Naive B cell (primary cell): ENCODE measurements at regions not wholly inside any gene's neighbourhood (a gene's known extent, or its start where the extent isn't known, plus 50 kb on each side); places are given as distances from the start of the nearest gene placed in this dataset.

ENCODE experiments used
- ATAC-seq, 2 donors: fragments of 150-1000 bp; cut with Tn5 transposase; 2 replicates each; pipeline ENCODE4 v1.10.0; 2021; ENCODE audit warnings: low read depth in 2 of 2, mild to moderate bottlenecking in 2 of 2, moderate library complexity in 2 of 2
- DNase-seq: peaks from one replicate; pipeline ENCODE4 v3.0.0; 2022
- H3K27ac Mint-ChIP-seq, 6 donors: one replicate each; pipeline ENCODE4 v1.8.0; 2020 to 2022; ENCODE audit warnings: mild to moderate bottlenecking in 6 of 6, mixed read lengths in 6 of 6, moderate library complexity in 5 of 6, inconsistent platforms in 2 of 6
- H3K27me3 Mint-ChIP-seq, 3 donors: one replicate each; pipeline ENCODE4 v1.8.0; 2021 to 2022; ENCODE audit warnings: mixed read lengths in 3 of 3, mild to moderate bottlenecking in 1 of 3
- H3K36me3 Mint-ChIP-seq, 2 donors: one replicate each; pipeline ENCODE4 v1.8.0; 2020 to 2022; ENCODE audit warnings: mixed read lengths in 2 of 2, inconsistent platforms in 1 of 2, mild to moderate bottlenecking in 1 of 2
- H3K4me1 Mint-ChIP-seq, 3 donors: one replicate each; pipeline ENCODE4 v1.8.0; 2020 to 2022; ENCODE audit warnings: mixed read lengths in 3 of 3, inconsistent platforms in 1 of 3, mild to moderate bottlenecking in 1 of 3, moderate library complexity in 1 of 3
- H3K4me3 Mint-ChIP-seq, 8 donors: one replicate each; pipeline ENCODE4 v1.8.0; 2020 to 2022; ENCODE audit warnings: mild to moderate bottlenecking in 8 of 8, mixed read lengths in 8 of 8, moderate library complexity in 8 of 8, inconsistent platforms in 2 of 8
- H3K9me3 Mint-ChIP-seq, 7 donors: one replicate each; pipeline ENCODE4 v1.8.0; 2020 to 2022; ENCODE audit warnings: mixed read lengths in 7 of 7, mild to moderate bottlenecking in 5 of 7, inconsistent platforms in 2 of 7, moderate library complexity in 1 of 7

GRCh38 chr16:74232806-74233465 lies 63.7 kb upstream of the PSMD7 start:
- H3K4me3 Mint-ChIP-seq = no peak overlapping the region
- DNase-seq = no peak
- ATAC-seq = no peak
- H3K36me3 Mint-ChIP-seq = no peaks in the 10 kb centered on the region
- no peaks in the 10 kb centered on the region for H3K4me1 Mint-ChIP-seq
- H3K27ac Mint-ChIP-seq = no peak overlapping the region
- peaks cover 10 to 23% (median 12%) of the 10 kb centered on the region in 3 donors for H3K27me3 Mint-ChIP-seq
- no peaks in the 10 kb centered on the region for H3K9me3 Mint-ChIP-seq

- Mint-ChIP-seq H3K4me1 (no peaks in the 10 kb centered on the region), H3K27me3 (peaks cover 7 to 21% (median 13%) of the 10 kb centered on the region in 3 donors), H3K9me3 (no peaks in the 10 kb centered on the region), H3K27ac (no peak overlapping the region), H3K4me3 (no peak overlapping the region), H3K36me3 (no peaks in the 10 kb centered on the region)
- ATAC-seq = no peak
- DNase-seq = no peak
Measured at GRCh38 chr16:74230126-74230525, 66.5 kb upstream of the PSMD7 start.

- no peak overlapping the region for H3K27ac Mint-ChIP-seq
- H3K4me3 Mint-ChIP-seq = no peak overlapping the region
- H3K27me3 Mint-ChIP-seq = peaks cover 7 to 26% (median 13%) of the 10 kb centered on the region in 3 donors
- no peaks in the 10 kb centered on the region for H3K36me3 Mint-ChIP-seq
- ATAC-seq (no peak), DNase-seq (no peak)
- no peaks in the 10 kb centered on the region for H3K4me1 Mint-ChIP-seq
- H3K9me3 Mint-ChIP-seq = no peaks in the 10 kb centered on the region
Measured at GRCh38 chr16:74226338-74226954, 70.2 kb upstream of the PSMD7 start.

GRCh38 chr16:74224828-74225612 lies 71.6 kb upstream of the PSMD7 start:
- no peak for ATAC-seq
- no peak for DNase-seq
- Mint-ChIP-seq H3K4me1 (no peaks in the 10 kb centered on the region), H3K36me3 (no peaks in the 10 kb centered on the region), H3K9me3 (no peaks in the 10 kb centered on the region), H3K4me3 (no peak overlapping the region), H3K27ac (no peak overlapping the region), H3K27me3 (peaks cover 8 to 35% (median 20%) of the 10 kb centered on the region in 3 donors)

GRCh38 chr16:74221828-74222227 lies 74.8 kb upstream of the PSMD7 start:
- Mint-ChIP-seq H3K27ac (no peak overlapping the region), H3K27me3 (peaks cover 16 to 31% (median 18%) of the 10 kb centered on the region in 3 donors)
- ATAC-seq = no peak

GRCh38 chr16:74219706-74220105 lies 76.9 kb upstream of the PSMD7 start:
- H3K27ac Mint-ChIP-seq = no peak overlapping the region
- H3K36me3 Mint-ChIP-seq = no peaks in the 10 kb centered on the region
- H3K27me3 Mint-ChIP-seq = peaks cover 13 to 25% (median 17%) of the 10 kb centered on the region in 3 donors
- no peak overlapping the region for H3K4me3 Mint-ChIP-seq
- ATAC-seq = no peak
- H3K4me1 Mint-ChIP-seq = no peaks in the 10 kb centered on the region
- no peaks in the 10 kb centered on the region for H3K9me3 Mint-ChIP-seq
- DNase-seq = no peak

More at GRCh38 chr16:74221828-74222227, 74.8 kb upstream of the PSMD7 start:
- H3K4me3 Mint-ChIP-seq = no peak overlapping the region
- H3K36me3 Mint-ChIP-seq = no peaks in the 10 kb centered on the region
- DNase-seq = no peak
- no peaks in the 10 kb centered on the region for H3K4me1 Mint-ChIP-seq
- no peaks in the 10 kb centered on the region for H3K9me3 Mint-ChIP-seq

- Mint-ChIP-seq H3K4me3 (no peak overlapping the region), H3K36me3 (no peaks in the 10 kb centered on the region), H3K27ac (no peak overlapping the region), H3K9me3 (no peaks in the 10 kb centered on the region), H3K4me1 (no peaks in the 10 kb centered on the region), H3K27me3 (peaks cover 13 to 26% (median 16%) of the 10 kb centered on the region in 3 donors)
- DNase-seq (no peak), ATAC-seq (no peak)
Measured at GRCh38 chr16:74218871-74219270, 77.7 kb upstream of the PSMD7 start.

- H3K9me3 Mint-ChIP-seq = no peaks in the 10 kb centered on the region
- peaks cover 0 to 3% of the 10 kb centered on the region in 2 donors for H3K36me3 Mint-ChIP-seq
- no peaks in the 10 kb centered on the region for H3K4me1 Mint-ChIP-seq
- no peak for ATAC-seq
- H3K27ac Mint-ChIP-seq = no peak overlapping the region
- H3K27me3 Mint-ChIP-seq = peaks cover 25 to 34% (median 26%) of the 10 kb centered on the region in 3 donors
- no peak overlapping the region for H3K4me3 Mint-ChIP-seq
- DNase-seq = no peak
Measured at GRCh38 chr16:74216319-74216718, 80.3 kb upstream of the PSMD7 start.

- peaks cover 19 to 29% (median 25%) of the 10 kb centered on the region in 3 donors for H3K27me3 Mint-ChIP-seq
Measured at GRCh38 chr16:74215249-74215648, 81.4 kb upstream of the PSMD7 start.

GRCh38 chr16:74213372-74213771 lies 83.2 kb upstream of the PSMD7 start:
- DNase-seq (no peak), ATAC-seq (no peak)
- Mint-ChIP-seq H3K27ac (no peak overlapping the region), H3K4me1 (no peaks in the 10 kb centered on the region), H3K9me3 (no peaks in the 10 kb centered on the region), H3K27me3 (peaks cover 17 to 22% (median 20%) of the 10 kb centered on the region in 3 donors), H3K36me3 (peaks cover 0 to 3% of the 10 kb centered on the region in 2 donors), H3K4me3 (no peak overlapping the region)

More at GRCh38 chr16:74215249-74215648, 81.4 kb upstream of the PSMD7 start:
- Mint-ChIP-seq H3K4me1 (no peaks in the 10 kb centered on the region), H3K4me3 (no peak overlapping the region), H3K27ac (no peak overlapping the region), H3K36me3 (peaks cover 0 to 3% of the 10 kb centered on the region in 2 donors), H3K9me3 (no peaks in the 10 kb centered on the region)
- ATAC-seq (no peak), DNase-seq (no peak)

- no peak for DNase-seq
- Mint-ChIP-seq H3K36me3 (peaks cover 0 to 3% of the 10 kb centered on the region in 2 donors), H3K4me1 (no peaks in the 10 kb centered on the region)
Measured at GRCh38 chr16:74210245-74210644, 86.4 kb upstream of the PSMD7 start.

GRCh38 chr16:74202009-74202408 lies 94.6 kb upstream of the PSMD7 start:
- no peak for ATAC-seq
- H3K27ac Mint-ChIP-seq = no peak overlapping the region
- peaks cover 0 to 18% (median 7%) of the 10 kb centered on the region in 3 donors for H3K27me3 Mint-ChIP-seq
- H3K9me3 Mint-ChIP-seq = no peaks in the 10 kb centered on the region
- no peak for DNase-seq
- H3K4me3 Mint-ChIP-seq = no peak overlapping the region
- no peaks in the 10 kb centered on the region for H3K4me1 Mint-ChIP-seq
- no peaks in the 10 kb centered on the region for H3K36me3 Mint-ChIP-seq

More at GRCh38 chr16:74210245-74210644, 86.4 kb upstream of the PSMD7 start:
- no peak overlapping the region for H3K4me3 Mint-ChIP-seq
- ATAC-seq = no peak
- no peaks in the 10 kb centered on the region for H3K9me3 Mint-ChIP-seq
- H3K27ac Mint-ChIP-seq = no peak overlapping the region
- peaks cover 13 to 17% (median 16%) of the 10 kb centered on the region in 3 donors for H3K27me3 Mint-ChIP-seq

GRCh38 chr16:74201576-74201975 lies 95.0 kb upstream of the PSMD7 start:
- DNase-seq (no peak), ATAC-seq (no peak)
- Mint-ChIP-seq H3K4me3 (no peak overlapping the region), H3K4me1 (no peaks in the 10 kb centered on the region), H3K9me3 (no peaks in the 10 kb centered on the region), H3K27me3 (peaks cover 0 to 18% (median 7%) of the 10 kb centered on the region in 3 donors), H3K36me3 (no peaks in the 10 kb centered on the region), H3K27ac (no peak overlapping the region)

- no peak overlapping the region for H3K4me3 Mint-ChIP-seq
- ATAC-seq = no peak
- H3K4me1 Mint-ChIP-seq = no peaks in the 10 kb centered on the region
- H3K36me3 Mint-ChIP-seq = no peaks in the 10 kb centered on the region
- DNase-seq = no peak
- H3K27ac Mint-ChIP-seq = no peak overlapping the region
- H3K9me3 Mint-ChIP-seq = no peaks in the 10 kb centered on the region
- peaks cover 0 to 20% (median 13%) of the 10 kb centered on the region in 3 donors for H3K27me3 Mint-ChIP-seq
Measured at GRCh38 chr16:74200921-74201320, 95.7 kb upstream of the PSMD7 start.
